ENCODE measurements at regions not wholly inside any gene's neighbourhood (a gene's known extent, or its start where the extent isn't known, plus 50 kb on each side); places are given as distances from the start of the nearest gene placed in this dataset.

DNA sequence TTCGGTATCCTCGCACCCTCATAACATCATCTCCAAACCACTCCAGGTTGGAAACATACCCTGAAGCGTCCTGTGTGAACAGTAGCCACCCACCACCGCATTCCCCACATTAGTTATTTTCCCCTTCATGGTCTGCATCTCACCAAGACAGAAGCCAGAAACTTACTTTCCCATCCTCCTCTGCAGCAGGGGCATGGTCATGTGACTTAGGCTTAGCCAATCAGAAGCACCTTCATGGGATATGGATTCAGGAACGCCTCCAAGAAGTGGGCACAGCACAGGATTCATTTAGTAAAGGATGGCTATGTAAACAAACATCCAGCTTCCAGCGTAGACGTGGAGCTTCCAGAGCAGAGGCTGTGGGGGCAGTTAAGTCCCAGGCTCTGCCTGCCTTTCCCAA lies 130.3 kb downstream of the AXIN2 start:
- no peak overlapping the region for H3K27ac Mint-ChIP-seq
- H3K4me3 Mint-ChIP-seq = no peak overlapping the region
- H3K27me3 Mint-ChIP-seq (ENCODE audit: low read depth) = no peaks in the 10 kb centered on the region
- H3K4me1 Mint-ChIP-seq = peaks cover 17% of the 10 kb centered on the region
- peaks cover 23% of the 10 kb centered on the region for H3K9me3 Mint-ChIP-seq
- no peak for TF ChIP-seq CTCF (IDR thresholded peaks at IDR 0.05; ENCODE audit: unreplicated experiment)
- DNase-seq (ENCODE audit: low spot score in 2 of 2, unreplicated experiment in 2 of 2) = no peak
- H3K36me3 Mint-ChIP-seq = no peaks in the 10 kb centered on the region

DNA sequence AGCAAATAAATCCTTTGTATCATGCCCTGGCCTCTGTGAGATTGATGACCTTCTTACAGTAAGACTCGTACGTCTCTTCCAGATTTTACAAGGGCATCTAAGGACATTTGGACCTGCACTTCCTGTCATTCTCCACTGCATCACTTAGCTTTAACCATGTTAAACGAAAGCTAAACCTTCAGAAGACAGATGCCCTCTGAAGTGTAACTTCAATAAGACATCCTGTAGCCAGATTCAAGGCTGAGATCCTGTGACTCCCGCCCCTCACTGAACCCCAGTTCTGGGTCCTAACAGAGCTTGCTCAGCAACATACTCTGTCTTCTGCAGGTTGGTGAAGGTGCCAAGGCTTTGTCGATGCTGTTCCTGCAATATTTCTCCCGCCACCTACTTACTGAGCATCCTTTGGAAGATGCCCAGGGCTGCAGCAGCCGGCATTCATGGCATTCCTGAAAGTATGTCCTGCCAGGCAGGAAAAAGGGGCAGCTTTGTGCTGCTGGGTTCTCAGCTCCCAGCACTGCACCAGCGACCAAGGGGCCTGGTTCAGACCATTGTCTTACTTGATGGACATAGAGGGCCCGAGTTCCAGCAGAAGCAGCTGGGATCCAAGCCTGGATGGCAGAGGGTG lies 131.1 kb downstream of the AXIN2 start:
- Mint-ChIP-seq H3K4me1 (peaks cover 17% of the 10 kb centered on the region), H3K4me3 (no peak overlapping the region), H3K27ac (no peak overlapping the region), H3K27me3 (ENCODE audit: low read depth) (no peaks in the 10 kb centered on the region), H3K36me3 (no peaks in the 10 kb centered on the region), H3K9me3 (peaks cover 29% of the 10 kb centered on the region)
- no peak for DNase-seq (ENCODE audit: low spot score in 2 of 2, unreplicated experiment in 2 of 2)
- no peak for TF ChIP-seq CTCF (IDR thresholded peaks at IDR 0.05; ENCODE audit: unreplicated experiment)

- Mint-ChIP-seq H3K27me3 (ENCODE audit: low read depth) (no peaks in the 10 kb centered on the region), H3K9me3 (peaks cover 29% of the 10 kb centered on the region), H3K36me3 (no peaks in the 10 kb centered on the region), H3K4me1 (peaks cover 1% of the 10 kb centered on the region), H3K4me3 (no peak overlapping the region), H3K27ac (no peak overlapping the region)
- no peak for TF ChIP-seq CTCF (IDR thresholded peaks at IDR 0.05; ENCODE audit: unreplicated experiment)
- DNase-seq (ENCODE audit: low spot score in 2 of 2, unreplicated experiment in 2 of 2) = no peak
These were observed 137.9 kb downstream of the AXIN2 start for GRCh38 chr17:65423346-65424140.

GRCh38 chr17:65418622-65419021 lies 142.8 kb downstream of the AXIN2 start:
- H3K27ac Mint-ChIP-seq = no peak overlapping the region
- H3K36me3 Mint-ChIP-seq = no peaks in the 10 kb centered on the region
- no peaks in the 10 kb centered on the region for H3K27me3 Mint-ChIP-seq (ENCODE audit: low read depth)
- TF ChIP-seq CTCF (IDR thresholded peaks at IDR 0.05; ENCODE audit: unreplicated experiment) = no peak
- H3K4me3 Mint-ChIP-seq = no peak overlapping the region
- peaks cover 4% of the 10 kb centered on the region for H3K9me3 Mint-ChIP-seq
- H3K4me1 Mint-ChIP-seq = peaks cover 1% of the 10 kb centered on the region
- DNase-seq (ENCODE audit: low spot score in 2 of 2, unreplicated experiment in 2 of 2) = no peak

DNA sequence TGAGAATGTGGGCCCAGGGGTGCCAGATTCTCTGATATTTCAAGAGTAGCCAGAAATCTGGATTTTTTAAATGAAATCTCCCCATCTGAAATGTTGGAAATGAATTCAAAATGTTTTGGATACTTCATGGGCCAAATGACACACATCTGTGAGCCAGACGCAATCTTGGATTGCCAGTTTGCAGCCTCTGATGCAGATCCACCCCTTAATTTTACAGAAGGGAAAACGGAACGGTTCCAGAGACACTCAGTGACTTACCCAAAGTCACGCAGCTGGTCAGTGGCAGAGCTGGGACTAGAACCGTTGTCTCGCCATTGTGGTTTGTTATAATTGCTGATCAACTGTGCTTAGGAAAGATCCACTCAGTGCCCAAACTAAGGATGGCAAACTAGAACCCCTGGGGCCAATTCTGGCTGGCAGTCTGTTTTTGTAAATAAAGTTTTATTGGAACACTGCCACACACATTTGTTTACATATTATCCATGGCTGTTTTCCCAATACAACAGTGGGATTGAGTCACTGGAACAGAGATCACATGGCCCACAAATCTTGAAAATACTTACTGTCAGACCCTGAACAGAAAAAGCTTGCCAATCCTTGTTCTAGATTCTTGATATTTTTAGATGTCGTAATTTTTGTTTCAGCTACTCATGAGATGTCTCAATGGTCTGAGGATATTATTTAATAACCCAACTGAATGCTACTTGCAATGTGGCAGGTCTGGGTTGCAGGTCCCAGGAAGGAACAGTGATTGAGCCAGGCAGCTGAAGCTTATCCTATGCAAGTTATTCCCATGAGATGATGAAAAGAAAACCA lies 143.8 kb downstream of the AXIN2 start:
- TF ChIP-seq CTCF (IDR thresholded peaks at IDR 0.05; ENCODE audit: unreplicated experiment) = no peak
- peaks cover under 1% of the 10 kb centered on the region for H3K36me3 Mint-ChIP-seq
- no peaks in the 10 kb centered on the region for H3K4me1 Mint-ChIP-seq
- H3K27ac Mint-ChIP-seq = no peak overlapping the region
- H3K9me3 Mint-ChIP-seq = peaks cover 6% of the 10 kb centered on the region
- no peak overlapping the region for H3K4me3 Mint-ChIP-seq
- no peaks in the 10 kb centered on the region for H3K27me3 Mint-ChIP-seq (ENCODE audit: low read depth)
- DNase-seq (ENCODE audit: low spot score in 2 of 2, unreplicated experiment in 2 of 2) = no peak
